BLaER1 treated with 17β-estradiol and CSF1 and Interleukin-3, amounts not matched to agents 10 nM and 100 nM (cell line): ENCODE measurements at regions not wholly inside any gene's neighbourhood (a gene's known extent, or its start where the extent isn't known, plus 50 kb on each side); places are given as distances from the start of the nearest gene placed in this dataset.

ENCODE experiments used
- H3K27ac ChIP-seq, 11 experiments: shearing (Covaris generic); formaldehyde crosslinking; 2 replicates each; pipeline ENCODE4 v1.8.1; 2022
- H3K27me3 ChIP-seq, 11 experiments: shearing (Covaris generic); formaldehyde crosslinking; 2 replicates each; pipeline ENCODE4 v1.8.1; 2022
- H3K36me3 ChIP-seq, 11 experiments: shearing (Covaris generic); formaldehyde crosslinking; 2 replicates each; pipeline ENCODE4 v1.8.1; 2022
- H3K4me1 ChIP-seq, 10 experiments: shearing (Covaris generic); formaldehyde crosslinking; 2 replicates each; pipeline ENCODE4 v1.8.1; 2022
- H3K4me2 ChIP-seq, 11 experiments: shearing (Covaris generic); formaldehyde crosslinking; 2 replicates each; pipeline ENCODE4 v1.8.1; 2022
- H3K4me3 ChIP-seq, 10 experiments: shearing (Covaris generic); formaldehyde crosslinking; 2 replicates each; pipeline ENCODE4 v1.8.1; 2022
- H3K9ac ChIP-seq, 11 experiments: shearing (Covaris generic); formaldehyde crosslinking; 2 replicates each; pipeline ENCODE4 v1.8.1; 2022
- H3K9me3 ChIP-seq, 11 experiments: shearing (Covaris generic); formaldehyde crosslinking; replicated peaks in 1 of 11; 2 replicates each; pipeline ENCODE4 v1.8.1; 2022
- H4K20me1 ChIP-seq, 11 experiments: shearing (Covaris generic); formaldehyde crosslinking; 2 replicates each; pipeline ENCODE4 v1.8.1; 2022
- Cebpa-rat ChIP-seq, 11 experiments: shearing (Covaris generic); IDR thresholded peaks; 2 replicates each; pipeline ENCODE4 v1.8.1; 2022

GRCh38 chr3:70120357-70120966, 120.9 kb downstream of the SAMMSON start:
- no peak overlapping the region for H3K9ac ChIP-seq
- H3K4me2 ChIP-seq, result no peak overlapping the region
- H4K20me1 ChIP-seq, result no peaks in the 10 kb centered on the region
- no peaks in the 10 kb centered on the region for H3K4me1 ChIP-seq
- H3K27ac ChIP-seq, result no peak overlapping the region
- no peaks in the 10 kb centered on the region for H3K27me3 ChIP-seq
- H3K9me3 ChIP-seq, result peaks cover 0 to 4% (median 0%) of the 10 kb centered on the region in 11 experiments; a peak in 2 of 22 replicates
- TF ChIP-seq Cebpa-rat (IDR thresholded peaks at IDR 0.05), result peak in 2 of 11 experiments; percentile 32 to 75; a peak in 2 of 22 replicates
- no peaks in the 10 kb centered on the region for H3K36me3 ChIP-seq
- no peak overlapping the region for H3K4me3 ChIP-seq

DNA sequence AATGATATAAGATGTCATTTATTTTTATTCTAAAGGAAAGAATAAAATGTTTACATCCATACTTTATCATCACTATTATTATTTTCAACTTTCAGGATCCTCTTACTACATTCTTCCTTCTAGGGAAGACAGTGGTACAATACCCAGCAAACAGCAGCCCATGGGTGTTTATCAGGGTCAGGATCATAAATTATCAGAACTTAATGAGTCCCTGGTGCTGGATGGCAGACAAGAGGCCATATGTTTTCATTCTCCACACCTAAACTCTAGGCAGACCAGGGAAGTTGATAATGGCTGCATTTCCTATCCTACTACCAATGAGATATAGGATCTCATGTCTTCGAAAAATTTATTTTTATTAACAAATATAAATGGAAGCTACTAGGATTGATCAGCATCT, 127.7 kb downstream of the SAMMSON start:
- no peak overlapping the region for H3K9ac ChIP-seq
- no peaks in the 10 kb centered on the region for H3K27me3 ChIP-seq
- no peak overlapping the region for H3K27ac ChIP-seq
- TF ChIP-seq Cebpa-rat (IDR thresholded peaks at IDR 0.05), result no peak
- H4K20me1 ChIP-seq, result no peaks in the 10 kb centered on the region
- H3K4me1 ChIP-seq, result no peaks in the 10 kb centered on the region
- no peak overlapping the region for H3K4me2 ChIP-seq
- H3K4me3 ChIP-seq, result no peak overlapping the region
- no peaks in the 10 kb centered on the region for H3K36me3 ChIP-seq
- no peaks in the 10 kb centered on the region for H3K9me3 ChIP-seq

- Histone ChIP-seq H3K36me3 (no peaks in the 10 kb centered on the region), H3K9me3 (no peaks in the 10 kb centered on the region), H3K9ac (no peak overlapping the region), H3K4me3 (no peak overlapping the region), H3K4me1 (no peaks in the 10 kb centered on the region), H3K27ac (no peak overlapping the region), H3K27me3 (no peaks in the 10 kb centered on the region), H4K20me1 (no peaks in the 10 kb centered on the region), H3K4me2 (no peak overlapping the region)
- no peak for TF ChIP-seq Cebpa-rat (IDR thresholded peaks at IDR 0.05)
Observed at GRCh38 chr3:70137366-70137765, 137.8 kb downstream of the SAMMSON start.

DNA sequence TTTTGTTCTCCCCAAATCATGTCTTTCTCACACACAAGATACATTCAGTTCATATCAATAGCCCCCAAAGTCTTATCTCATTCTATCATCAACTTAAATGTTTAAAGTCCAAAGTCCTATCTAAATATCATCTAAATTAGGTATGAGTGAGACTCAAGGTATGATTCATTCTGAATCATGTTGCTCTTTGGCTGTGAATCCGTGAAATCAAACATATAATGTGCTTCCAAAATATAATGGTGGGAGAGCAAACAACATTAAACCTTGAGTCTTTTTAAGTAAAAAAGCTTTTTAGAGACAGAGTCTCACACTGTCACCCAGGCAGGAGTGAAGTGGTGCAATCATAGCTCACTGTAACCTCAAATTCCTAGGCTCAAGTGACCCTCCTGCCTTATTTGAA, 139.1 kb downstream of the SAMMSON start:
- TF ChIP-seq Cebpa-rat (IDR thresholded peaks at IDR 0.05), result no peak
- H4K20me1 ChIP-seq, result no peaks in the 10 kb centered on the region
- H3K36me3 ChIP-seq, result no peaks in the 10 kb centered on the region
- no peaks in the 10 kb centered on the region for H3K9me3 ChIP-seq
- no peak overlapping the region for H3K9ac ChIP-seq
- no peaks in the 10 kb centered on the region for H3K27me3 ChIP-seq
- no peaks in the 10 kb centered on the region for H3K4me1 ChIP-seq
- no peak overlapping the region for H3K27ac ChIP-seq
- no peak overlapping the region for H3K4me3 ChIP-seq
- H3K4me2 ChIP-seq, result no peak overlapping the region
